G401.6 (cell line): ENCODE measurements at regions not wholly inside any gene's neighbourhood (a gene's known extent, or its start where the extent isn't known, plus 50 kb on each side); places are given as distances from the start of the nearest gene placed in this dataset.
"Not testable (repeated sequence)": the region's sequence is repeated elsewhere in the genome, so short reads cannot be mapped to it uniquely, and the experiment has no call there.

Source experiments
- FAIRE-seq: peaks from 2 replicates; lab custom pipeline; 2012; peaks lifted over from hg19 to GRCh38; lab: Jason Lieb, UNC

DNA sequence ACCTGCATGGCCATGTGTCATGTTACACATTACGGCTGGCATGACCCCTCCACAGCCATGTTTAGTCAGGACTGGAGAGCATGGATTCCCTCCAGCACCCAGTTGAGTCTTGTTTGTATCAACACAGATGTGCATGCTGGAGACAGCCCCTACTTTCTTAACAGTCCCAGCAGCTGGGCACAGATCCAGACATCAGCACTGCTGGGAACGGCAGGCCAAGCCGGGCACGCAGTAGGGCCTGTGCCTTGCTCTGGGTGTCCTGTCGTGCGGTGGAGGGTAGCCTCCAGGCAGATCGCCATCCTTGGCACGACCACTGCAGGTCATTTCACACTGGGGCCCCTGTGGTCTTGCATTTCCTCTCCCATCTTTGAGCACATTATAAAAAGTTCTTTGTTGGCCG, 381.4 kb downstream of the SMOC2 start:
- no peak for FAIRE-seq

DNA sequence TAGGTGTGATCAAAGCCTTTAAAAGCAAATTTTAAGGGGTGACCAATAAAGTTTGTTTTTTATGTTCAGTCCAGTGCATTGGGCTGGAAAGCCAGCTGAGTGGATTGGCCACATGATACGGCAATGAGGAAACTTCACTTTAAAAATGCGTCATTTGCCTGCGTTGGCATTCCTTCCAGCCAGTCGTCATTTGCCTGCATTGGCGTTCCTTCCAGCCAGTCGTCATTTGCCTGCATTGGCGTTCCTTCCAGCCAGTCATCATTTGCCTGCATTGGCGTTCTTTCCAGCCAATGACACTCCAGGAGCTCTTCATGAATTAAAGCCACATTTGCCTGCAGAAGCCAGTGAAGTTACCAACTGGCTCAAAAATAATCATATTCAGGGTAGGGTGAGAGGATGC, 378.6 kb downstream of the SMOC2 start:
- FAIRE-seq, result no peak

DNA sequence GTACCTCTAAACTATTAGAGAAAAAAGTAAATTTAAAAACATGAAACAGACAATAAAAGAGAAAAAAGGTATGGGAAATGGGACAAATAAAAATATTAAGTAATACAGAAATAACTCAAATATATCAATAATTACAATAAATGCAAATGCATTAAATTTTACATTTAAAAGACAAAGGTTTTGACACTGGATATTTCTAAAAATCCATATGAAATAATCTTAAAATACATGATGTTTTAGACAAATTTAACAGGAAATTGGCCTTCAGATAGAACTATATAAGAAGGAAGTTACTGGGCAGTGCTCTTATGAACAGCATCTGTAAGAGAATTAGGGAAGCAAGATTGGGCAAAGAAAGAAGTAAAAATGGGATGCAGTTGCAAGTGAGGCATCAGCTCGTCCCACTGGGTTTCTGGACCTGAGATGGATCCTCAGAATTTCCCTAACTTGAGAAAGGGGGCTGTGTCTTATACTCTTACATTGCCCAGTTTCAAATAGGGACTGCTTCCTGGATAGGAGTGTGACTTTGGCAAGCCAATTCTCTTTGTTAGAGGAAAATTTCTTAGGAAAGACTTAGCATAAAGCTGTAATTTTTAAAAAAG, 376.7 kb downstream of the SMOC2 start:
- no peak for FAIRE-seq

DNA sequence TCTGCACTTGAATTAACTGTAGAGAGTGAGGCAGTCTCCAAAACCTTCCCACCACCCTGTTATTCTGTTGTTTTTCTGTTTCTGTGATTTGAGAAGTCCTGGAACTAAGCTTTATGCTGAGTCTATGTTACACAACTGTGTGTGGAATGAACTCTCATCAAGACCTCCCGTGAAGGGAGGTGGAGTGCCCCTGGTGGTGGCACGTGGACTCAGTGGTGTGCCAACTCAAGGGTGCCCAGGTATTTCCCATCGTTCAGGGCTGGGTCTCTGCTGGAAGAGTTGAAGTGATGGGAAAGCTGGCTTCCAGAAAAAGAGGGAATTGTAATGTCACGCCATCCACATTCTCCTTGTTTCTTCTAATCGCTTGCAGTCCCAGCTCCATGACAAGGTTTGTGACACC, 374.2 kb downstream of the SMOC2 start:
- FAIRE-seq, result no peak

DNA sequence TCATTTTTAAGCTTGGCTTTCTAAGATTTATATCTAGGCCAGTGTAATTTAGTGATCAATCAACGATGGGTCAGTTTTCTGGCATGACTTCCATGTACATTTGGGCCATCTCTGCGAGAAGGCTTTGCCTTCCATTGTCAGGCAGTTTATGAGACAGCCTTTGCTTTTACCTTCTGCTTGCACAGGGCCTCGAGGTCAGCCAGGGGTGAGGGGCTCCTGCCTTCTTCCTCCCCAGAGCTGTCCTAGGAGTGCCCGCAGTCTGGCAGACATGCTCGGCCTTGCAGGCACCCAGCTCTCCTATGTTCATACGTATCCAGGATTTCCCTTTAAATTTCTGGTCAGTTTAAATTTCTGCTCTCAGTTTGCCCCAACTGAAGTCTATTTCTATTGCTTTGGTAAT, 367.2 kb downstream of the SMOC2 start:
- no peak for FAIRE-seq

DNA sequence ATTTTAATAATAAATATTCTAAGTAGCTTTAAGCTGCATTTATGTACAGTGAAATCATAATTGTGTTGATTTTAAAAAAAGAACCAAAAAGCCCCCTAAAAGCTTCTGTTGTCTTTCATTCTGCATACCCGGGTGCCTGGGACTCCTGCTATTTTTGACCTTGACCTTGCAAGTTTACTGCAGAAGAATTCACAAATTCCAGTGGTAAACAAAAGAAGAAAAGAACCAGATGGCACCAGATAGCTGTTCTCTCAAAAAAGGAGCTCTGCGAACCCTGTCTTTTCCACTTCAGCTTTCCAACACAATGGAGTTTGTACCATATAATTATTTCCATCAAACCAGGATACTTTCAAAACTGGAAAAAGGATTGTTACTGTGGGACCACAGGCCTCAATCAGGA, 363.3 kb downstream of the SMOC2 start:
- FAIRE-seq, result no peak

DNA sequence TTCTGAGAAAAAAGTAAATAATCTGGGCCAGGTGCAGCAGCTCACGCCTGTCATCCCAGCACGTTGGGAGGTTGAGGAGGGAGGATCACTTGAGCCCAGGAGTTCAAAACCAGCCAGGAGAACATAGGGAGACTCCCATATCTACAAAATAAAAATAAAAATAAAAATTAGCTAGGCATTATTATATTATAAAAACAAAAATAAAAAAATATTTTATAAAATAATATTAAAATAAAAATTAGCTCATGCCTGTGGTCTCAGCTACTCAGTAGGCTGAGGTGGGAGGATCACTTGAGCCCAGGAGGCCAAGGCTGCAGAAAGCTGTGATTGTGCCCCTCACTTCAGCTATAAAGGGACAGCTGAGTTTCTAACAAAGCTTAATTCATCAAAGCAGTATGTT, 362.9 kb downstream of the SMOC2 start:
- no peak for FAIRE-seq

DNA sequence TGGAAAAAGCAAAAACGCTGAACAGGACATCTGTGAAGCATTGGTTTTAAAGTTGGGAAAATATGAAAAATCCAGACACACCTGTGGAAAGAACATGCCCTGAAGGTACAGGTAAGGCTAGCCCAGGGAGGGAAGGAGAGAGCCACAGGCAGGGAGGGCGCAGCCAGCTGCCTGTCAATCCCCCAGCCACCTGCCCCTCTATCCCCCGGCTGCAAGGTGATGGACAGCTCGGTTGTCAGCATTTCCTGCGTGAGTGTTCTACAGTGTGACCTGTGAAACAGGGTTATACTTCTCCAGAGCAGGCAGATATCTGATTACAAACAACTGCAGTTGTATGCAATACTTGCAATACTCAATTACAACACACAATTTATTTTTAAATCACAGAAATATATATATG, 358.1 kb downstream of the SMOC2 start:
- FAIRE-seq, result no peak

DNA sequence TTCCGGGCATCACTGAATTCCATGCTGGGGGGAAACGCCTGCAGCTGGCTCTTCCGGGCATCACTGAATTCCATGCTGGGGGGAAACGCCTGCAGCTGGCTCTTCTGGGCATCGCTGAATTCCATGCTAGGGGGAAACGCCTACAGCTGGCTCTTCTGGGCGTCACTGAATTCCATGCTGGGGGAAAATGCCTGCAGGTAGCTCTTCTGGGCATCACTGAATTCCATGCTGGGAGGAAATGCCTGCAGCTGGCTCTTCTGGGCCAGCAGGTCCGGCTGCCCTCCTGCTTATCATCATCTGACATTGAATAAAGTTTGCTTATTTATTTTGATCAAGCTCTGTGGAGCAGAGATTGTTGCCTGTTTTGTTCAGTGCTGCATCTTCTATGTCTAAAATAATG, 355.1 kb downstream of the SMOC2 start:
- no peak for FAIRE-seq

DNA sequence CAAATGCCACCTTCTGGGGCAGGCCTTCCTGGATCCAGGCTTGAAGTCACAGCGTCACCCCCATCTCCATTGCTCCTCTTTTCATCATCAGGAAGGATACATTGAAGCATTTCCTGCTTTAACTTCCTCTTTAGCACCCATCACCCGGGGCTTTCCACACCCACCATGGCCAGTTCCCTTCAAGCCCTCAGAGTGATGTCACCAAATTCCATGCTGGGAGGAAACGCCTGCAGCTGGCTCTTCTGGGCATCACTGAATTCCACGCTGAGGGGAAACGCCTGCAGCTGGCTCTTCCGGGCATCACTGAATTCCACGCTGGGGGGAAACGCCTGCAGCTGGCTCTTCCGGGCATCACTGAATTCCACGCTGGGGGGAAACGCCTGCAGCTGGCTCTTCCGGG, 354.6 kb downstream of the SMOC2 start:
- FAIRE-seq, result not testable (repeated sequence)

DNA sequence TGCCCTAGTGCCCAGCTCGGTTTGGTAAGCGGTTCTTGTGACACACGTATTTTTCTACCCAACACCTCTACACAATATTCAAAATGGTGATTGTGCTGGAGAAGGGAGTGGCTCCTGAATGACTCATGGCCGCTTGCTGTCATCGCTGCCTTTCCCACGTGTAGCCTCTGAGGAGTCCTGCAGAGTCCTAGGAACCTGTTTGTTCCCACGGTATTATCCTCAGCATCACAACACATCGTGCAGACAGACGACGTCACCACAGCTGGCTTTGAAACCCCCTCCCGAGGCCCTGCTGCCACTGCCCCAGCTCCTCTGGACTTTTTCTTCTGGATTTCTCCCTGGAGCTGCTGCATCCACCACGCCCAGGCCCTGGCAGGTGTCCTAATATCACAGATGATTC, 353.5 kb downstream of the SMOC2 start:
- no peak for FAIRE-seq

DNA sequence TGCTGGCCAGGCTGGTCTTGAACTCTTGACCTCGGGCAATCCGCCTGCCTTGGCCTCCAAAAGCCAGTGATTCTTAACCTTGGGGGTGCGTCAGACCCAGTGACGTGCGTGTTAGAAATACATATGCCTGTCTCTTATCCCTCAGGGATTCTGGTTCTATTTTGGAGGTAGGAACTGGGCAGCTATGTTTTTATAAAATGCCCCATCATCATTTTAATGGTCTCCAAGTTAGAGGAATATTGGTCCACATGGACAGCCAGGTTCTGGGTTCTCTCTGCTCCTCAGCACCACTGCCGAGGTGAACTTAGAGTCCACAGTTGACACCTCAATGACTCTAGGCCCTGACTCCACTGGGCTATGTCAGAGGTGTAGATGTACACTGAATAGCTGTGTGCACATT, 352.7 kb downstream of the SMOC2 start:
- FAIRE-seq, result no peak

DNA sequence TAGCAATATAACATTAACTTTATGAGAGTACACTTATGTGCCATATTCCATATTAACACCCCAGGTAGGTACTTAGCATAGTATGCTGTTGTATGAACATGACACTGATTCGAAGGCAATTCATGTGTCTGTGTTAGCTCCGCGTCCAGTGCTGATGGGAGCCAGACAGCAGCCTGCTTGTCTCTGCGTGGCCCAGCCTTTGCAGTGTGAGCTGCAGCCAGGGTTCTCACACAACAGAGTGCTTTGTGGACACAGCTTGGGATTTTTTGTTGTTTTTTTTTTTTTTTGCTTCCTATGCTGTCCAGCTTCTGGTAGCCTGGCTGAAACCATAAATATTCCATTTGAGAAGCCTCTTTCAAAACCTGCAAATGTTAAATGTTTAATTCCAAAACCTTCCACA, 350.9 kb downstream of the SMOC2 start:
- FAIRE-seq, result no peak

DNA sequence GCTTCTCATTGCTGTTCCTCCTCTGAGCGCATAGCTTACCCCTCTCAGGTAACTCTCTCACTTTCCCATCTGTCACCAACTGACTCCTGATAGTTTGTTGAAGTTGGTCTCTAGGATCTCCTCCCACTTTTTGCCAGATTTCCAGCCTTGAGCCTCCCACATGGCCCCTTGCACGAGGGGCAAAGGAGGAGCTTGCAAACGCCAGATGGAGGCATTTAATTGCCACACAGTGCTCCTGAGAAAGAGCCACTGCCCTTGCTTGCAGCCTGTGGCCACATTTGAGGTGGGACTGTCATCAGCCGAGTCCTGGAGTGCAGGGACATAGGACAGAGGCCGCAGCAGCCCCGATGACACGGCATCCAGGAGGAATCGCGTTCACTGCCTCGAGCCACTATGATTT, 348.7 kb downstream of the SMOC2 start:
- no peak for FAIRE-seq

DNA sequence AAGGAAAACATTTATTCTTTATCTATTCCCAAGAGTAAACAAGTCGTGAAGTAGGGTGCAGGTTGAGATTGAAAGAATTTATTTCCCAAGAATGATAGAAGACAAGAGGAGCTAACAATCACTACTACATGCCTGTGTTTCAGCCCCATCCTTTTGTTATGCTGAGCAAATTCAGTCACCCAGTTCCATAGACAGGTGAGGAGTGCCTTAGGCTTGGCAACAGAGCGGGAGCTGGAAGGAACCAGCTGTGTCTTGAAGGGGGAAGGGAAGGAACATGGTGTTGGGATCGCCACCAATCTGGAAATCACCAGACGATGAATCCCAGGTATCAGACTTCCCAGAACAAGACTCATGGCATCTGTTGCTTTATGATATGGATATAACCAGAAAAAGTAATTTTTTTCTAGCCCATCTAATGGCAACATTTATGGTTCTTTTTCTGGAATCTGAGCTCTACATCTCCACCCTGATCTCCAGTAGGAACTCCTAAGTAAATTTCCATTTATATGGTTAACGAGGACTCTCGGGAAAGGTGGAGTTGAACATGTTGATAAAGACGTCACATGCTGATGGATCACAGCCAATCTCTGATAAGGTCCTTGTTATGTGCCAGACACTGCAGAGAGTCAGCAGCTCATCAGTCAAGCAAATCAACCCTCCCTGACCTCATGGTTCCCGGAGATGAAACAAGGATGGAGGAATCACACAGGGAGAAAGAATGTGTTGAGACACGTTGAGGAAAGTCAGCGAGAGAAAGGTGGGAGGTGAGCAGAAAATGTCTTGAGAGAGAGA, 344.9 kb downstream of the SMOC2 start:
- no peak for FAIRE-seq

DNA sequence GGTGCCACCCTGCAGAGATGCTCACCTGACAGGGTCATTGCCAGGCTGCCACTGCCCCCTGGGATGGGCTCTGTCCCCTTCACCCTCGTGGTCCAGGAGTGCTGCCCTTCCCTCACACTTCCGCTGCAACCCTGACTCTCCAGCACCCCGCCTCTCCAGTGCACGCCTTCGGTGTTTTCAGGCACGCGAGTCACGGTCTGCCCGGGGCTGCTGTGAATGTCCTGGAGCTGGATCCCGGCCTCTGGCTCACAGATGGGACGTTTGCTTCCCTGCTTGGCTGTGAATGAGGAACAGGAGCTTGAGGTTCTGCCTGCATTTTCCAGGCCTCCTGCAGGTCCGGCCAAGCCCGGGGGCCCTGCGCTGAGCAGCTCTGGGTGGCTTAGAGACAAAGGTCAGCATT, 343.4 kb downstream of the SMOC2 start:
- no peak for FAIRE-seq

DNA sequence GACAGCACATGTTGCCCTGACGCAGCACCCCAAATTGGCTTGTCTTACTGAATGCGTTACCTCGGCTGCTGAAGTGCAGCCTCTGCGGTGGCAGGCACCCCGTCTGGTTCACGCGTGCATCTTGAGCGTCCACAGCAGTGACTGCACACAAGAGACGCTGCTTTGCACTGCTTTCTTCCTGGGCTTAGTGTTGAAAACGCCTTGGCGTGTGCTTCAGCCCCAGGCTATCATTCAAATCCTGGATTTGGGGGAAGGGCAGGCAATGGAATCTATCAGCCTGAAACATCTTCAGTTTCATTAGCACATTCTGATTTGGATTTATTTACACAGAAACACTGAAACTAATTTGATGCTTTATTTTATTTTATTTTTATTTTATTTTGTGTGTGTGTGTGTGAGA, 342.7 kb downstream of the SMOC2 start:
- no peak for FAIRE-seq

DNA sequence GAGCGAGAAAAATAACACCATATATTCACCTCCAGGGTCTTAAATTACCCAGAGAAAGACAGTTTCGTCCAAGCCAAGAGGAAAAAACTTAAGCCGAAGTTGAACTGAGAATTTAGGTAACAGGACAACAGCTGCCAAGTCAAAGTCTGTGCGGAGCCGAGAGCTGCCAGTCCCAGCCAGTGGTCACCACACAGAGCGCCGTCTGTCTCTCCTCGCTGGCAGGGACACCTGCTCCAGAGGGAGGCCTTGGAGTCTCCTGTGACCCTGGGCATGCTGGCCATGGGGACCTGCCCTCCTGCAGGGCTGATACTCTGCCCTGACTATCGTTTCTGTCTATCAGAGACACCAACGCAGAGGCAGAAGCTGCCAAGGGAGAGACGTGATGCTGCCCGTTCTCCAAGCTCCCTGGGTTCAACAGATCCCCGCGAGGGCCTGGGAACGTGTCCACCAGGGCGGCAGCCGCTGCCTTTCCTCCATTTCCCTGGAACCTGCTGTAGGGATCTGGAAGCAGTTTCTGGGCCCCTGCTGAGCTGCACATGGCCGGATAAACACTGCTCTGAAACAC, 341.3 kb downstream of the SMOC2 start:
- no peak for FAIRE-seq

DNA sequence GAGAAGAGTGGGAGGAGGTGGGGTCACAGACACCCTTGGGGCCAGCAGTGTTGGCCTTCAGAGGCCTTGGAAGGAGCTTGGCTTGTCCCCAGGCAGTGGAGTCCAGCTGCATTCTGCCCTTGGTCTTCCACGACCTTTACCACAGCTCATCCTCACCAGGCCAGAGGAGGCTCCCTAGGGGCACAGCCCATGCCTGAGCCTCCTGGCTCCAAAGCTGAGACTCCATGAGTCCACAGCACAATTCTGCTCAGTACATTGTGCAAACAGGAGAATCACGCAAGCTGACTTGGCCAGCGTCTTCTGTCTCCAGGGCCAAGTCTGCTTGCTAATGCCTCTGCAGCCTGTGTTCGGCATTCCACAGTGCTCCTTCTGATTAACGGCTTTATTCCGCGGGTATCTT, 337.2 kb downstream of the SMOC2 start:
- FAIRE-seq, result no peak

DNA sequence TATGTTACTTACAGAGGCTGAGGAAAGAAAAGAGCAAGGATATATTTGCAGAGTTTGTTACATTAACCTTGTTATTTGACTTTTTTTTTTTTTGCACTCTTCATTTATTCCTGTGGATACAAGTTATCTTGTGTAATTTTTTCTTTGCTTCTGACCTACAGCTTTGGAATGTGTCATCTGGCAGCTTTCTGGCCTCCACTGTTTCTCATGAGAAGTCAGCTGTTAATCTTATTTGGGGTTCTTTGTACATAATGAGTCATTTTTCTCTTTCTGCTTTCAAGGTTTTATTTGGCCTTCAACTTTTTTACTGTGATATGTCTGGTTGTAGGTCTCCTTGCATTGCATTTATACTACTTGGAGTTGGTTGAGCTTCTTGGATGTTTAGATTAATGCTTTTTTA, 333.4 kb downstream of the SMOC2 start:
- FAIRE-seq, result no peak

DNA sequence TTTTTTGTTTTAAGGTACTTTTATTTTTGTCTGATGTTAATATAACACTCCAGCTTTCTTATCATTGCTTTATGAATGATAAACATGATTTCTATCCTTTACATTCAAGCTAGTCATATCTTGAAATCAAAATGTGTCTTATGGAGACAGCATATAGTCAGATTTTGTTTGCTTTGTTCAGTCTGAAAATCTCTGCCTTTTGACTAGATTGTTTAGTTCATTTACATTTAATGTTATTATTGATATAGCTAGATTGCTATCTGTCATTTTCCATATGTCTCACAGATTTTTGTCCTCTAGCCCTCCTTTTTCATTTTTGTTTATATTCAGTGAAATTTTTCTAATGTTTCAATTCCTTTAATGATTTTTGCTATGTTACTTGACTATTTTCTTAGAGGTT, 332.8 kb downstream of the SMOC2 start:
- no peak for FAIRE-seq

DNA sequence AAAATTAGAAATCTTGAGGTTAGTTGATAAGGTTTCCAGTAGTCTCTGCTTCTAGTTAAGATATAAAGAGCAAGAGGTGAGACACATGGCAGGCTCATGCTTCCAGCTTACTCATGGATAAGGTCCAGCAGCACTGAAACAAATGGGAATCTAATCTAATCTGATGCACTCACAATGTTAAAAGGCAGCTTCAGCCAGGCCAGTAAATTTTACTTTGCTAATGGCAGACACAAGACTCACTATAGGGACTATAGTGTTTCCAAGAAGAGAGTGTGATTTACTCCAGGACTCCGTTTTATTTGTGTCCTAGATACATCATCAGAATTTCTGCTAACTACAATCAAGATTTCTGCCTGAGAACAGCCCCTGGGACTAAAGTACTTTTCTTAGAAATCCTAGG, 324.8 kb downstream of the SMOC2 start:
- FAIRE-seq, result no peak

DNA sequence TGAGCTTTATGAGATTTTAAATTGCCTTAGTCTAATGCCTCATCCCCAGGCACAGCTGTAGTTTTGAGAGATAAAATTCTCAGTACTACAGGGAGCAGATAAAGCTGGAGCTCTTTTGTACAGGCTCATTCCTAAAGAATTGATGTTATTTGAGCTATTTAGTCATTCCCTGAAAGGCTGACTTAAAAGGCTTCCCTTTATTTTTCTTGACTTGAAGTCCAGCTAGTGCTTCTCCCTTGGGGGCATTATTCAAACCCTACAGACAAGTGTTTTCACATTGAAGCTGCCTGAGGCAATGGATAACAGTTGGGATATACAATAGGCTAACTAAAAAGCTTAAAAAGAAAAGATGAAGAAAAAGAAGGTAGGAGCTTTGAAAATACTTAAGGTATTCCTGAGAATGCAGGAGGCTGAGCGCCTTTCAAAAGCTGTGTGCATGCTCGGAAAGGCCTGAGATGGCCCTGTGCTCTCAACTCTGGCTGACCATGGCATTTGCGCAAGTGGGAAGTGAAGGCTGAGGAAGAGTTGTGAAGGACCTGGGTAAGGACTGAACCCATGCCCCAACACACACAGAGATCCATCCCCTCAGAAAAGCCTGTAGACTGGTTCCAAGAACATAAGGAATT, 315.1 kb downstream of the SMOC2 start:
- no peak for FAIRE-seq

DNA sequence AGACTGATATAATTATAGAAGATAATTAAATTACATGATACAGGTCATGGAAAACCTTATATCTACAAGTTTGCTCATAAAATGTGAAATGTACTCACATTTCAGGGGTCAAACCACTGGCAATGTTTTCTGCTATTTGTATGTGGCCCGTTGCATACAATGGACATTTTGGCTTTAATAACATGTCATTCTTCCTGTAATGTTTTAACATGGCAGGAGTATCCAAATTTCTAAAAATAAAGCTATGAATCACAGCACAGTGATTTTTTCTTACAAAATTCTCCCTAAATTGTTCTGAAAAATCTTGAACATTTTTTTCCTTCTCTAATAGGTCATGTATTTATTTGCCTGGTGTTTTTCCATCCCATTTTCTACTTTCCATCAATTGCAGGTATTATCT, 305.7 kb downstream of the SMOC2 start:
- no peak for FAIRE-seq
